Activated naive CD4-positive, alpha-beta T cell treated with Interleukin-2 at 50 U/mL for 16 hours (primary cell): ENCODE measurements at regions not wholly inside any gene's neighbourhood (a gene's known extent, or its start where the extent isn't known, plus 50 kb on each side); places are given as distances from the start of the nearest gene placed in this dataset.

Experiments
- DNase-seq: peaks from one replicate; pipeline ENCODE4 v3.0.0-alpha.2; 2020

- DNase-seq = no peak
These were observed 89.5 kb downstream of the RPL22L1 start for GRCh38 chr3:170780471-170780870.

DNA sequence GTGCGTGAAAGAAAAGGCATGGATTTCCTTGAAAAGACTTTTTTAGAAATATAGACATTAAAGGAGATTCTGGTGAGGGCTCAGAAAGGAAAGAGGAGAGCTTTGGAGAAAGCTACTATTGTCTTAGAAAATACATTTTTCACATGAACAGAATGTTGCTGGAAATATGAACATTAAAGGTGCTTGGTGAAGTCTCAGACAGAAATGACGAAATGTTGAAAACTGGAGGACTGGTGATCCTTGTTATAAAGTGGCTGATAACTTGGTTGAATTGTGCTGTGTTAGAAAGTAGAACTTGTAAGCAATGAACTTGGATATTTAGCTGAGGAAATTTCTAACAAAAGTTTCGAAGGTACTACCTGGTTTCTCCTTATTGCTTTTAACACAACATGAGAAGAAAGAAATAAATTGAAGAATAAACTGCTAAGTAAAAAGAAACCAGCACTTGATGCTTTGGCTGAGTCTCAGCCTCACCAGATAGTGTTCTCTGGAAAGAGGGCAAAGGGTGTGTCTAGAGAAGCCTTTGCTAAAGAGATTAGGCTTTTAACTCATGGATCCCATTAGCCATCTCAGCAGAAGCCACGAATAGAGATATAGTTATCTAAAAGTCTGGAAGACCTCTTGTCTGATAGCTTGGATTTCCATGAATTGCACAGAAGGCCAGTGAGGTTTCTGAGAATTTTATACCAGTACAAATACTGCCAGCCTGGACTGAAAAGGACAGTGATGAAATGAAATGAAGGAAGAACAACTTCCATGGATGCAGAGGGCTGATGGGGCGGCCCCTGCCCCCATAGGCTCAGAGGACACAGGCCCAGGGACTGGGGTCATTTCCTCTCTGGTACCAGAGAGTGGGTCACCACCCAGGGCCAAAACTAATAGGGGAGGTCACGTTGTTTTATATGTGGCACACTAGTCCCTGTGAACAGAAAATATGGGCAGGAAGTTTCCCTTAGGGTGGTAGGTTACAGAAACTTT is 91.5 kb downstream of the RPL22L1 start:
- DNase-seq = no peak

- no peak for DNase-seq
These were observed 92.5 kb downstream of the RPL22L1 start for GRCh38 chr3:170777564-170777926.

DNA sequence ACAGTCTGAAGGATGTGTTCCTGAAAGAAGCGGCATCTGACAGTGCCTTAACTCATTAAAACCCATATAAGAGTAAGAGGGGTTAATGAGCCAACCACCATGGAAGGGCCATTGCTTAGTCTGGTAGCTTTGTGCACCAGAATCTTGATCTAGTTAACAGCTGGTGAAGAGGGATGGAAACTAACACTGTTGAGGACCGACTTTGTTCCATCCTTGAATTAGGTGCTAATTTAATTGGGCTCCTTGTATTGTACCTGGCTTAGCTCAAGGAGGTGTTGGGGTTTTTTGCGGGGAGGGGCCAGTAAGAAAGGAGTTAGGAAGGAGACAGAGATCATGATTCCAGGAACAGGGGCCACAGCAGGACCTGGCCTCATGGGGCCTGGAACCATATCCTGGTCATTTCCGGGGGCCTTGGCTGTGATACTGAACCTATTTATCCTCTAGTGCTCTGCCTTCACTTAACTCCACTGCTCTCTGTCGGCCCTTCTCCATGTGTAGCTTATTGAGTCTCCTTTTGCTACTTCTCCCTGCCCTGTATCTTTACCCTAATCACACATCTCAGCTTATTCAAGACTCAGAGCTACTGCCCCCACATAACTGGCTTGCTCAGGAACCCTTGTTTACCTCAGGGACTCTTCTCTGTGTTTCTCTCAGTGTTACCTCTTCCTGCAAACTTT is 93.0 kb downstream of the RPL22L1 start:
- no peak for DNase-seq

GRCh38 chr3:170773682-170774425 is 96.1 kb downstream of the RPL22L1 start:
- no peak for DNase-seq

GRCh38 chr3:170772175-170772574 is 97.8 kb downstream of the RPL22L1 start:
- no peak for DNase-seq

DNA sequence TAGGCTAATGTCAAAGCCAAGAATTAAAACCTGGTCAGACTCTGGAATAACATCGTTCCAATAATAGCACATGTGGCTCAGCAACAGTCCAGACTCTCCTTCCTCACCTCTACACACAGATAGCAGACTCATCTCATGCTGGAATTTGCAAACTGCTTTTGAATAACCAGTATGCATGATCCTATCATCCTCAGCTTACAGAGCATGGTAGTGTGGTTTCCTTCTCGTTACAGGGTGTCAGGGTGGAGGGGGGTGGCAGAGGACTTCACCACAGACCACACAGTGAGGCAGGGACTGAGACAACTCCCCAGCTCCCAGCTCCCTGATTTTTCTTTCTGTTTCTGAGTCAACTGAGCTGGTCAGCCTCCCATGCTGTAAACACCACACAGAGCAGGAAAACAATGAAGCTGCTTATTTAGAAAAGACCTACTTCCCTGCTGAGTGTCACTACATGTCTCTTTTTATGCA is 101.6 kb downstream of the RPL22L1 start:
- no peak for DNase-seq

DNA sequence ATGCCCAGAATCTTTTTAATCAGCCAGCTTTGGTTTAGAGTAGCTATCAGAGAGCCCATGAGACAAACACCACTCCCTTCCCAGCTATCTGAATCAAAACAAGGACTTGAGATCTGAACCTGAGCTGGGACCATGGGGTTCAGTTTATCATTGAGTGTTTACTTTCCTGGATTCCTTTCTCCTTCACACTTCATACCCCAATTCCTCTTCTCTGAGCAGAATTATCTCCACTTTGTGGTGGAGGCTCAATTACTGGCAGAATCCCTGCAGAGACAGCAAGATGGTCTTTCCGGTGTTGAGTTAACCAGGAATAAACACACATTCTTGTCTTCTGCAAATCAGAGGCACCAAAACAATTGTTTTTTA is 102.4 kb downstream of the RPL22L1 start:
- DNase-seq = no peak

DNA sequence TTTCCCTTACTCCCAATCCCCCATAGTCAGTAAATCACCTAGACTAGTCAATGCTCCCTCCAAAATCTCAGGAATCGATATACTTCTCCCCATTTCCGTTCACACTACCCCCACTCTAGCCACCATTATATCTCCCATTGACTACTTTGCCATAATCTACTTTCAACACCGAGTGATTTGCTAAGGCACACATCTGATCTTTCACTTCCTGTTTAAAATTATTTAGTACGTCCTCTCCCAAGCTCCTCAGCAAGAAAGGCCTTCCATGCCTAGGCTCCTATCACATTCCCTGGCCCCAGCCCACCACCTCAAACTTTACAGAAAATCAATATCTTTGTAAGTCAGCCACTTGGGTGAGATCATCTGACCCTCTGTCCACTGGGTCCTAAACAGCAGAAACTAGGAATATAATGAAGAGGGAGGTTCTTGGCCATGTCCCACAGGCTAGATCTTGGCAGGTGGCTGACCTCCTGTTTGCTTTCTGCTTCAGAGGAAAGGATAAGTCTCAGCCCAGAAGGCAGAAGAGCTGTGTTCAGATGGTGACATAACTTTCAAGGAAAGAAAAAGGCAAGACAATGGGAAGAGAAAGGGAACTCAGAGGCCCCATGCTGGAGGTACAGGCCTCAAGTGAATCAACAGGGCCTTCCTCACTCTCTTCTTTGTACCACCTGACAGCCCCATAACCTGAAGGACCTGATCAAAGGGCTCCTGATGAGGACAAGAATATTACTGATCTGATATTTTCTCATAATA is 103.0 kb downstream of the RPL22L1 start:
- DNase-seq = no peak

GRCh38 chr3:170766253-170766652 is 103.7 kb downstream of the RPL22L1 start:
- no peak for DNase-seq

GRCh38 chr3:170765419-170766078 is 104.4 kb downstream of the RPL22L1 start:
- no peak for DNase-seq

GRCh38 chr3:170764017-170764416 is 106.0 kb downstream of the RPL22L1 start:
- no peak for DNase-seq

DNA sequence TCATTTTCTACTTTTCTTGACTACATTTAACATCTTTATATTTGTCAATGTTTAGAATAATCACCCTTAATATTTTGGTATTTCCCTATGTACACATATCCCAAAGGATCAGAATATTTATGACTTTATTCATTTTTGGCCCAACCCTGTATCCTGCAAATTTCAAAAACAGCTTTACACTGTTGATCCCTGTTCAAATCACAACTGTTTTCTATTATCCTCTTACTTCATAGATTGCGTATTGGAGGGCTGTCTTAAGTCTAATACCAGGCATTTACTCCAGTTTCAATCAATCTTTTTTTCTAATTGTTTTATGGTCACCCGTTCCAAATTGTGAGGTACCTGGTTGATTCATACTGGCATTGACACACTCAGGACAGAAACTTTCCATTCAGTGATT is 107.9 kb downstream of the RPL22L1 start:
- DNase-seq = no peak

DNA sequence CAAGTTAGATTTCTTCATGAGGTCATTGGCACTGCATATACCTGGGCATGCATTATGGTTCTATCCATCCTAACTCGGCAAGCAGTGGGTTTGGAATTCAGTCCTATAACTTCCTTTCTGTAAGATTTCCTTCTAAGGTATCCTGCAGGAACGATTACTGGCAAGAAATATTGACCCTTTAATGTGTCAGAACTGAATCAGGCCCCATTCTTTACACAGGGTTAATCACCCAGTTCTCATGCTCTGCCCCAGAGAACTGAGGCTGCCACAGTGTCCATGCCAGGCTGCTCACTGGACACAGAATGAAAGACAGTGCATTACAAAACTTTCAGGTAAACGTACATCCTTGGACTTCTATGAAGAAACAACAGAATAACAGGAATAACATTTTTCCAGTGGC is 108.9 kb downstream of the RPL22L1 start:
- no peak for DNase-seq

- no peak for DNase-seq
These were observed 109.8 kb downstream of the RPL22L1 start for GRCh38 chr3:170760174-170760526.

GRCh38 chr3:170759511-170760173 is 110.4 kb downstream of the RPL22L1 start:
- no peak for DNase-seq

DNA sequence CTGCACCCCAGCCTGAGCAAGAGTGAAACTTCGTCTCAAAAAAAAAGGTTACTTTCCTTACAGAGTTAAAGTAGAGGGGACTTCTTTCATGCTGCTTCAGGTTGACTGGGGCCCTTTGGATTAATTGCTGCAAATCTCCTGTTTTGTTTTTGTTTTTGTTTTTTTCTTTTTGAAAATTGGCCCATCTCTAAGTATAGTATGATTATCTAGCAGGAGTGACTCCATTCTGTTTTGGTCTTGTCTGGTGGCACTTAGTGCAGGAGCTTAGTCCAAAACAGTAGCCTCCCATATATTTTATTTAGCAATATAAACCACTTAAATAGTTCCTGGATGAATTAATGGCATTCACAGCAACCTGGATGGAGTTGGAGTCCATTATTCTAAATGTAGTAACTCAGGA is 113.0 kb downstream of the RPL22L1 start:
- DNase-seq = no peak

- no peak for DNase-seq
These were observed 115.7 kb downstream of the RPL22L1 start for GRCh38 chr3:170754311-170754693.

GRCh38 chr3:170753421-170754310 is 116.3 kb downstream of the RPL22L1 start:
- no peak for DNase-seq

- DNase-seq = no peak
These were observed 117.3 kb downstream of the RPL22L1 start for GRCh38 chr3:170752571-170753155.
